ENCODE measurements at regions not wholly inside any gene's neighbourhood (a gene's known extent, or its start where the extent isn't known, plus 50 kb on each side); places are given as distances from the start of the nearest gene placed in this dataset.

GRCh38 chr9:111102793-111103464, 64.7 kb upstream of the LPAR1 start:
- DNase-seq (ENCODE audit: low read depth in 1 of 2, low spot score in 1 of 2), result no peak
- H3K27me3 ChIP-seq (ENCODE audit: insufficient read depth, poor library complexity, severe bottlenecking), result no peaks in the 10 kb centered on the region
- TF ChIP-seq POLR2AphosphoS5 (IDR thresholded peaks at IDR 0.05; ENCODE audit: low read depth) (no peak), REST (IDR thresholded peaks at IDR 0.05; ENCODE audit: insufficient replicate concordance, low read depth) (no peak), SPI1 (IDR thresholded peaks at IDR 0.05; ENCODE audit: borderline replicate concordance, low read depth) (no peak), GABPA (IDR thresholded peaks at IDR 0.05; ENCODE audit: low read depth) (no peak), CTCF (IDR thresholded peaks at IDR 0.05; ENCODE audit: insufficient read depth, low read length) (no peak)
- H3K4me3 ChIP-seq (replicated peaks; ENCODE audit: insufficient read depth, low read length), result no peak overlapping the region
- H3K27ac ChIP-seq (replicated peaks), result no peak overlapping the region

- Histone ChIP-seq H3K4me3 (replicated peaks; ENCODE audit: insufficient read depth, low read length) (no peak overlapping the region), H3K27me3 (ENCODE audit: insufficient read depth, poor library complexity, severe bottlenecking) (no peaks in the 10 kb centered on the region), H3K27ac (replicated peaks) (no peak overlapping the region)
- TF ChIP-seq POLR2AphosphoS5 (IDR thresholded peaks at IDR 0.05; ENCODE audit: low read depth) (no peak), GABPA (IDR thresholded peaks at IDR 0.05; ENCODE audit: low read depth) (no peak), SPI1 (IDR thresholded peaks at IDR 0.05; ENCODE audit: borderline replicate concordance, low read depth) (no peak), REST (IDR thresholded peaks at IDR 0.05; ENCODE audit: insufficient replicate concordance, low read depth) (no peak), CTCF (IDR thresholded peaks at IDR 0.05; ENCODE audit: insufficient read depth, low read length) (no peak)
- DNase-seq (ENCODE audit: low read depth in 1 of 2, low spot score in 1 of 2), result no peak
Observed at GRCh38 chr9:111099199-111100008, 61.1 kb upstream of the LPAR1 start.

GRCh38 chr9:111098093-111098492, 59.8 kb upstream of the LPAR1 start:
- TF ChIP-seq CTCF (IDR thresholded peaks at IDR 0.05; ENCODE audit: insufficient read depth, low read length) (no peak), GABPA (IDR thresholded peaks at IDR 0.05; ENCODE audit: low read depth) (no peak), POLR2AphosphoS5 (IDR thresholded peaks at IDR 0.05; ENCODE audit: low read depth) (no peak), REST (IDR thresholded peaks at IDR 0.05; ENCODE audit: insufficient replicate concordance, low read depth) (no peak), SPI1 (IDR thresholded peaks at IDR 0.05; ENCODE audit: borderline replicate concordance, low read depth) (no peak)

More at GRCh38 chr9:111098093-111098492, 59.8 kb upstream of the LPAR1 start:
- H3K4me3 ChIP-seq (replicated peaks; ENCODE audit: insufficient read depth, low read length), result no peak overlapping the region
- no peak for DNase-seq (ENCODE audit: low read depth in 1 of 2, low spot score in 1 of 2)
- H3K27ac ChIP-seq (replicated peaks), result no peak overlapping the region
- H3K27me3 ChIP-seq (ENCODE audit: insufficient read depth, poor library complexity, severe bottlenecking), result no peaks in the 10 kb centered on the region

Data from HL-60 (cell line).